H1 (cell line): ENCODE measurements at regions not wholly inside any gene's neighbourhood (a gene's known extent, or its start where the extent isn't known, plus 50 kb on each side); places are given as distances from the start of the nearest gene placed in this dataset.

Experiments used
- CTCF ChIA-PET: fragments of 300-600 bp; sonication (Branson Sonifier 250); formaldehyde crosslinking; loops from one replicate; lab custom pipeline; 2021; ENCODE audit not compliant: partially characterized antibody; lab: Charles Lee
- POLR2A ChIA-PET: fragments of 300-600 bp; sonication (Branson Sonifier 250); formaldehyde crosslinking; loops from one replicate; lab custom pipeline; 2021; ENCODE audit warnings: inconsistent platforms; ENCODE audit not compliant: partially characterized antibody; lab: Charles Lee
- DNase-seq, 2 experiments: peaks; one replicate each; pipeline versions ENCODE4 v3.0.0 to v3.0.0-alpha.2; 2010 to 2022; ENCODE audit warnings: low spot score in 2 of 2, low read depth in 1 of 2, mixed read lengths in 1 of 2
- FAIRE-seq: peaks from 2 replicates; lab custom pipeline; 2011; peaks lifted over from hg19 to GRCh38; lab: Jason Lieb, UNC
- H2AFZ ChIP-seq: 2 replicates; pipeline ENCODE4 v1.8.1; 2012; ENCODE audit warnings: low read length, inconsistent platforms
- H2AK5ac ChIP-seq: 2 replicates; pipeline ENCODE4 v1.6.1; 2013; ENCODE audit warnings: low read depth, low read length
- H2BK120ac ChIP-seq: replicated peaks from 2 replicates; pipeline ENCODE3; 2013; ENCODE audit warnings: low read depth, low read length, inconsistent platforms
- H2BK12ac ChIP-seq: 2 replicates; pipeline ENCODE4 v1.6.1; 2013; ENCODE audit warnings: low read depth, low read length
- H2BK15ac ChIP-seq: 2 replicates; pipeline ENCODE4 v1.6.1; 2013; ENCODE audit warnings: low read length
- H2BK20ac ChIP-seq: 2 replicates; pipeline ENCODE4 v1.6.1; 2013; ENCODE audit warnings: low read length
- H2BK5ac ChIP-seq: 2 replicates; pipeline ENCODE4 v1.6.1; 2013; ENCODE audit warnings: low read depth, low read length
- H3K14ac ChIP-seq: 2 replicates; pipeline ENCODE4 v1.6.1; 2013; ENCODE audit warnings: inconsistent platforms; ENCODE audit not compliant: insufficient read length
- H3K18ac ChIP-seq: 2 replicates; pipeline ENCODE4 v1.6.1; 2013; ENCODE audit warnings: low read length; ENCODE audit errors: extremely low read depth
- H3K23ac ChIP-seq: 2 replicates; pipeline ENCODE4 v1.6.1; 2013; ENCODE audit warnings: inconsistent platforms; ENCODE audit not compliant: insufficient read length
- H3K23me2 ChIP-seq: 2 replicates; pipeline ENCODE4 v1.6.1; 2013; ENCODE audit warnings: low read depth, low read length
- H3K27ac ChIP-seq: 2 replicates; pipeline ENCODE4 v1.6.1; 2011; ENCODE audit warnings: low read depth, low read length, inconsistent platforms
- H3K27me3 ChIP-seq, 4 experiments: replicated peaks in 1 of 4; 1 replicate in 1 of 4; 2 replicates in 3 of 4; pipeline versions ENCODE4 v1.6.1 to v1.8.1; 2011 to 2013; ENCODE audit warnings: low read length in 3 of 4, mild to moderate bottlenecking in 3 of 4, inconsistent platforms in 2 of 4, mixed read lengths in 2 of 4, moderate library complexity in 1 of 4; ENCODE audit not compliant: control insufficient read depth in 3 of 4, insufficient read depth in 3 of 4; ENCODE audit errors: extremely low read depth in 1 of 4
- H3K36me3 ChIP-seq, 4 experiments: 2 replicates each; pipeline versions ENCODE4 v1.6.1 to v1.8.1; 2011 to 2013; ENCODE audit warnings: mild to moderate bottlenecking in 4 of 4, low read length in 3 of 4, moderate library complexity in 2 of 4, control low read depth in 1 of 4, inconsistent platforms in 1 of 4; ENCODE audit not compliant: insufficient read depth in 4 of 4, control insufficient read depth in 2 of 4
- H3K4ac ChIP-seq: replicated peaks from 2 replicates; pipeline ENCODE3; 2013; ENCODE audit warnings: low read length, low read depth, mixed read lengths, inconsistent platforms; ENCODE audit not compliant: insufficient read length
- H3K4me1 ChIP-seq, 4 experiments: replicated peaks in 1 of 4; 1 replicate in 1 of 4; 2 replicates in 3 of 4; pipeline versions ENCODE4 v1.6.1 to v1.8.1; 2011 to 2013; ENCODE audit warnings: low read length in 3 of 4, inconsistent platforms in 2 of 4, mixed read lengths in 1 of 4; ENCODE audit not compliant: insufficient read depth in 4 of 4, control insufficient read depth in 3 of 4
- H3K4me2 ChIP-seq, 2 experiments: 2 replicates each; pipeline versions ENCODE4 v1.6.1 to v1.8.1; 2011 to 2013; ENCODE audit warnings: low read depth in 2 of 2, low read length in 2 of 2, control low read depth in 1 of 2, inconsistent platforms in 1 of 2, mild to moderate bottlenecking in 1 of 2; ENCODE audit not compliant: insufficient read depth in 1 of 2
- H3K4me3 ChIP-seq, 4 experiments: fragments of 200-600, 300-600 bp in 1 of 4; sonication (generic), shearing (Covaris generic), sonication (Bioruptor Twin) in 1 of 4; 2 replicates each; pipeline versions ENCODE4 v1.5.1 to v1.8.1; 2011 to 2016; ENCODE audit warnings: low read length in 4 of 4, low read depth in 3 of 4, control low read depth in 2 of 4, inconsistent platforms in 2 of 4, mild to moderate bottlenecking in 2 of 4, mixed read lengths in 1 of 4, moderate library complexity in 1 of 4; ENCODE audit not compliant: insufficient read depth in 2 of 4; ENCODE audit errors: extremely low read depth in 1 of 4
- H3K56ac ChIP-seq: replicated peaks from 2 replicates; pipeline ENCODE3; 2013; ENCODE audit warnings: low read depth, mild to moderate bottlenecking, mixed read lengths, low read length, inconsistent platforms; ENCODE audit not compliant: insufficient read length
- H3K79me1 ChIP-seq: 2 replicates; pipeline ENCODE4 v1.6.1; 2013; ENCODE audit warnings: low read depth, low read length, control low read depth
- H3K79me2 ChIP-seq, 2 experiments: 2 replicates each; pipeline versions ENCODE4 v1.6.1 to v1.8.1; 2012 to 2013; ENCODE audit warnings: low read length in 2 of 2, mild to moderate bottlenecking in 2 of 2, inconsistent platforms in 1 of 2; ENCODE audit not compliant: insufficient read depth in 2 of 2, control insufficient read depth in 1 of 2
- H3K9ac ChIP-seq, 4 experiments: replicated peaks in 1 of 4; 1 replicate in 1 of 4; 2 replicates in 3 of 4; pipeline versions ENCODE4 v1.6.1 to v1.8.1; 2011 to 2013; ENCODE audit warnings: low read depth in 3 of 4, low read length in 3 of 4, control low read depth in 2 of 4, mild to moderate bottlenecking in 2 of 4, moderate library complexity in 2 of 4, inconsistent platforms in 1 of 4; ENCODE audit errors: extremely low read depth in 1 of 4
- H3K9me3 ChIP-seq, 2 experiments: 2 replicates each; pipeline versions ENCODE4 v1.6.1 to v1.8.1; 2012 to 2013; ENCODE audit warnings: mild to moderate bottlenecking in 2 of 2, moderate library complexity in 2 of 2, control low read depth in 1 of 2, inconsistent platforms in 1 of 2, low read depth in 1 of 2, low read length in 1 of 2, mixed read lengths in 1 of 2; ENCODE audit not compliant: insufficient read depth in 2 of 2
- H4K20me1 ChIP-seq, 2 experiments: replicated peaks in 1 of 2; 2 replicates each; pipeline versions ENCODE3 to v1.8.1; 2011 to 2013; ENCODE audit warnings: inconsistent platforms in 2 of 2, low read length in 2 of 2, mild to moderate bottlenecking in 1 of 2; ENCODE audit not compliant: insufficient read depth in 2 of 2, control insufficient read depth in 1 of 2
- H4K5ac ChIP-seq: 2 replicates; pipeline ENCODE4 v1.6.1; 2013; ENCODE audit warnings: low read length, low read depth, mixed read lengths, inconsistent platforms; ENCODE audit not compliant: insufficient read length
- H4K8ac ChIP-seq: 2 replicates; pipeline ENCODE4 v1.8.0; 2013; ENCODE audit warnings: mild to moderate bottlenecking, moderate library complexity, low read length, inconsistent platforms; ENCODE audit not compliant: insufficient read depth; ENCODE audit errors: extremely low read depth
- H4K91ac ChIP-seq: replicated peaks from 2 replicates; pipeline ENCODE3; 2013; ENCODE audit warnings: low read length, mixed read lengths, inconsistent platforms; ENCODE audit not compliant: insufficient read length
- CEBPB ChIP-seq: IDR thresholded peaks from 2 replicates; pipeline ENCODE4 v1.6.1; 2012; ENCODE audit warnings: low read depth, low read length
- FOSL1 ChIP-seq: IDR thresholded peaks from 2 replicates; pipeline ENCODE4 v1.6.1; 2011; ENCODE audit warnings: mild to moderate bottlenecking, low read depth, low read length, moderate library complexity; ENCODE audit not compliant: insufficient read depth
- GTF2F1 ChIP-seq: IDR thresholded peaks from 2 replicates; pipeline ENCODE4 v1.6.1; 2012; ENCODE audit warnings: low read depth, low read length, improper control_type of control experiment, borderline replicate concordance
- HDAC2 ChIP-seq, 2 experiments: fragments of 300-600 bp in 1 of 2; sonication (generic) in 1 of 2; IDR thresholded peaks; 2 replicates each; pipeline ENCODE4 v1.6.1; 2011 to 2012; ENCODE audit warnings: low read depth in 2 of 2, low read length in 2 of 2, mild to moderate bottlenecking in 2 of 2, moderate library complexity in 2 of 2, borderline replicate concordance in 1 of 2, inconsistent platforms in 1 of 2
- JUND ChIP-seq: IDR thresholded peaks from 2 replicates; pipeline ENCODE4 v1.6.1; 2011; ENCODE audit warnings: mild to moderate bottlenecking, improper control_type of control experiment, low read length
- MAX ChIP-seq: IDR thresholded peaks from 2 replicates; pipeline ENCODE4 v1.6.1; 2012; ENCODE audit warnings: inconsistent platforms
- PHF8 ChIP-seq: fragments of 200-600 bp; sonication (generic); conservative IDR thresholded peaks from 2 replicates; pipeline ENCODE4 v1.7.1; 2012; ENCODE audit warnings: low read depth, mild to moderate bottlenecking, inconsistent platforms, low read length, moderate library complexity
- RBBP5 ChIP-seq: IDR thresholded peaks from 2 replicates; pipeline ENCODE4 v1.7.1; 2012; ENCODE audit warnings: low read depth, mild to moderate bottlenecking, inconsistent platforms, low read length, moderate library complexity, borderline replicate concordance
- RNF2 ChIP-seq: fragments of 200-900, 300-1000 bp; sonication (generic); IDR thresholded peaks from 2 replicates; pipeline ENCODE4 v1.7.1; 2016; ENCODE audit warnings: borderline replicate concordance, low read depth, mild to moderate bottlenecking, antibody characterized with exemption, low read length; ENCODE audit not compliant: poor library complexity, severe bottlenecking; ENCODE audit errors: missing control alignments
- SIRT6 ChIP-seq: IDR thresholded peaks from one replicate; pipeline ENCODE4 v1.7.1; 2012; ENCODE audit warnings: low read length, inconsistent platforms
- SUZ12 ChIP-seq: fragments of 200-600 bp; sonication (generic); IDR thresholded peaks from 2 replicates; pipeline ENCODE4 v1.6.1; 2012; ENCODE audit warnings: mild to moderate bottlenecking, inconsistent platforms, low read length, moderate library complexity, mixed read lengths
- WGBS, 2 experiments: shearing (Covaris generic) in 1 of 2; methylation state at CpG; one replicate each; pipeline versions ENCODE4 v1.1.6 to v1.1.7; 2013 to 2015; ENCODE audit warnings: low lambda C conversion rate in 2 of 2, mixed read lengths in 2 of 2, inconsistent platforms in 1 of 2, low coverage in 1 of 2, missing lambda C conversion rate in 1 of 2; ENCODE audit not compliant: insufficient replicate concordance in 2 of 2, insufficient coverage in 1 of 2, insufficient read length in 1 of 2; ENCODE audit errors: extremely low coverage in 1 of 2, missing lambda C conversion rate in 1 of 2; 5-methylcytosine and 5-hydroxymethylcytosine counted together

GRCh38 chr16:80025236-80025635, 424.7 kb upstream of the MAF start:
- TF ChIP-seq SIRT6 (no peak), FOSL1 (no peak), RBBP5 (no peak), MAX (no peak), RNF2 (no peak), JUND (no peak), CEBPB (no peak), PHF8 (no peak), HDAC2 (IDR thresholded peaks at IDR 0.05; ENCODE audit: borderline replicate concordance in 1 of 2, low read depth in 2 of 2, low read length in 2 of 2) (no peak), SUZ12 (no peak), GTF2F1 (no peak)
- Histone ChIP-seq H3K23me2 (0 out of 2 replicates have a peak, but pooled peaks cover 1% of the 10 kb centered on the region), H3K9me3 (no peaks in the 10 kb centered on the region), H3K79me2 (no peaks in the 10 kb centered on the region), H3K14ac (no peak overlapping the region), H4K8ac (no peak overlapping the region), H3K9ac (no peak overlapping the region), H4K91ac (no peak overlapping the region), H3K18ac (no peak overlapping the region), H2BK5ac (no peak overlapping the region), H2BK15ac (no peak overlapping the region), H3K4ac (no peak overlapping the region), H2AFZ (no peak overlapping the region; the same call in 1 of the 2 replicates), H3K4me1 (no peaks in the 10 kb centered on the region; a peak in 1 of 7 replicates), H3K79me1 (no peaks in the 10 kb centered on the region), H2BK20ac (no peak overlapping the region), H3K23ac (no peak overlapping the region), H2BK120ac (no peak overlapping the region), H3K4me3 (no peak overlapping the region), H4K20me1 (no peaks in the 10 kb centered on the region), H3K27me3 (no peaks in the 10 kb centered on the region), H3K27ac (no peak overlapping the region), H3K36me3 (no peaks in the 10 kb centered on the region), H3K56ac (no peak overlapping the region), H2AK5ac (no peak overlapping the region), H2BK12ac (no peak overlapping the region), H3K4me2 (no peak overlapping the region), H4K5ac (no peak overlapping the region)
- ChIA-PET CTCF (interaction anchor here (0.6 kb wide), 1 partner anchor 13 kb away, joined by 3 read pairs; no protein-coding TSS in a partner anchor), POLR2A (no interaction called here)
- DNase-seq (no peak), FAIRE-seq (no peak)
- WGBS, 2 experiments = 91% methylated on average over 4 of the region's 4 CpGs; no CpG with 5 or more reads in 1 of the 2 experiments
